Muscle layer of duodenum (tissue), 2 donors: ENCODE measurements at regions not wholly inside any gene's neighbourhood (a gene's known extent, or its start where the extent isn't known, plus 50 kb on each side); places are given as distances from the start of the nearest gene placed in this dataset.

ENCODE experiments used
- H3K27ac ChIP-seq: one replicate; pipeline ENCODE4 v1.7.0; 2013; ENCODE audit warnings: mild to moderate bottlenecking, low read length
- H3K27me3 ChIP-seq: one replicate; pipeline ENCODE4 v1.7.0; 2013; ENCODE audit warnings: low read depth, mild to moderate bottlenecking, control low read depth, low read length
- H3K36me3 ChIP-seq, 2 donors: one replicate each; pipeline ENCODE4 v1.7.0; 2013; ENCODE audit warnings: low read length in 2 of 2, control low read depth in 1 of 2, mild to moderate bottlenecking in 1 of 2; ENCODE audit not compliant: insufficient read depth in 2 of 2, control insufficient read depth in 1 of 2
- H3K4me1 ChIP-seq, 2 donors: one replicate each; pipeline ENCODE4 v1.7.0; 2013; ENCODE audit warnings: low read length in 2 of 2, mild to moderate bottlenecking in 2 of 2, control low read depth in 1 of 2, moderate library complexity in 1 of 2; ENCODE audit not compliant: insufficient read depth in 2 of 2, control insufficient read depth in 1 of 2
- H3K4me3 ChIP-seq, 2 donors: one replicate each; pipeline ENCODE4 v1.7.0; 2013; ENCODE audit warnings: low read length in 2 of 2, low read depth in 1 of 2, mild to moderate bottlenecking in 1 of 2
- H3K9me3 ChIP-seq, 2 donors: one replicate each; pipeline ENCODE4 v1.7.0; 2013; ENCODE audit warnings: low read length in 2 of 2, control low read depth in 1 of 2, mild to moderate bottlenecking in 1 of 2; ENCODE audit not compliant: control insufficient read depth in 1 of 2
- donor health status: healthy.

GRCh38 chr10:118407026-118407425, 64.9 kb upstream of the FAM204A start:
- H3K27me3 ChIP-seq = no peaks in the 10 kb centered on the region
- H3K36me3 ChIP-seq = no peaks in the 10 kb centered on the region
- no peak overlapping the region for H3K27ac ChIP-seq
- no peaks in the 10 kb centered on the region for H3K4me1 ChIP-seq
- H3K9me3 ChIP-seq = no peaks in the 10 kb centered on the region
- no peak overlapping the region for H3K4me3 ChIP-seq

DNA sequence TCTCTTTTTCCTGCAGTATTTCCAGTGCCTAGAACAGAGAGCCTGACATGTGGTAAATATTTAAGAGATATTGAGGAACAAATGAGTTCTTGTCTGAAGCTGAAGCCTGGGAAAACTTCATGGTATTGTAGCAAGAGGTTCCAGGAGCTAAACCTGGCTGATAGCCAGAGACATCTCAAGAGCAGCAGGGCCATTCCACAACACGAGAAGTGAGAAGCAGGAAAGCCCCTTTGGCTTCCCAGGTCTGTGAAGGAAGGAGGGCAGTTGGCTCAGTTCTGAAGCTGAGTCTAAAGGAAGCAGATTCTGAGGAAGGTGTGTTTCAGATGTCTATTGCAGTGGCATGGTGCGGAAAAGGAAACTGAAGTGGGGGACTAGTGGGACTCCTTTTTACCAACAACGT, 63.8 kb upstream of the FAM204A start:
- Histone ChIP-seq H3K9me3 (no peaks in the 10 kb centered on the region), H3K27ac (no peak overlapping the region), H3K4me3 (no peak overlapping the region), H3K27me3 (no peaks in the 10 kb centered on the region), H3K4me1 (no peaks in the 10 kb centered on the region), H3K36me3 (no peaks in the 10 kb centered on the region)

DNA sequence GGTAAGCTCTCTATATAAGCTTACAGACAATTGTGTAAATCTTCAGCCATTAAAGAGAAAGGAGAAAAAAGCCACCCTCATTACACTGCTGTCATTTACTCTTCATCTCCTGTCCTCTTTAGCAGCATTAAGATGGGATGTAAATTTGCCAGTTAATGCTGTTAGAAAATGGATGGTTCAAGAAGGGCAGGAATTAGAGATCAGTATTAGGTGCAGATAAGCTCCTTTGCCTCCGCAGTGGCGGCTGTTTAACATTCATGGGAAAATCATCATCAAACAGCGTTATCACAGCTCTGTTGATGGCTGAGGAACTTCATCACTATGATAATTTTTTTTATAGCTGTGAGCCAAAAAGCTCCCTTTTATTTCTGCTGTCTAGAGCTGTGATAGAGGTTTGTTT, 61.8 kb upstream of the FAM204A start:
- Histone ChIP-seq H3K4me1 (no peaks in the 10 kb centered on the region), H3K27ac (no peak overlapping the region), H3K36me3 (no peaks in the 10 kb centered on the region), H3K27me3 (no peaks in the 10 kb centered on the region), H3K9me3 (no peaks in the 10 kb centered on the region), H3K4me3 (no peak overlapping the region)

DNA sequence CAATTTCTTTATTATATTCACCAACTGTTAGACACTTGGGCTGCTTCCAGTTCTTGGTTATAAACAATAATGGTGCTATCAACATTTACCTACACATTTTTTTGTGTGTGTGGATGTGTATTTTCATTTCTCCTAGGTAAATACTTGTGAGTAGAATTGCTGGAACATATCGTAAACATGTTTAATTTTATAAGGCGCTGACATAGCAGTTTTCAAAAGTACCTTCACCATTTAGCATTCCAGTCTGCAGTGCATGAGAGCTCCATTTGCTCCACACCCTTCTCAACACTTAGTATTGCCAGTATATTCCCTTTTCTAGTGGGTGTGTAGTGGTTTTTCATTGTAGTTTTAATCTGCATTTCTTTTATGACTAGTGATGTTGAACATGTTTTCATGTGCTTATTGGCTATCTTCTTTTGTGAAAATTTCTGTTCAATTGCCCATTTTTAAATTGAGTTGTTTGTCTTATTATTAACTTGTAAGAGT, 59.6 kb upstream of the FAM204A start:
- Histone ChIP-seq H3K27ac (no peak overlapping the region), H3K36me3 (no peaks in the 10 kb centered on the region), H3K4me3 (no peak overlapping the region), H3K27me3 (no peaks in the 10 kb centered on the region), H3K9me3 (no peaks in the 10 kb centered on the region), H3K4me1 (no peaks in the 10 kb centered on the region)

- H3K27me3 ChIP-seq = no peaks in the 10 kb centered on the region
- H3K36me3 ChIP-seq = no peaks in the 10 kb centered on the region
- H3K4me3 ChIP-seq = no peak overlapping the region
- no peak overlapping the region for H3K27ac ChIP-seq
- no peaks in the 10 kb centered on the region for H3K4me1 ChIP-seq
- H3K9me3 ChIP-seq = no peaks in the 10 kb centered on the region
Observed at GRCh38 chr10:118397391-118397790, 55.3 kb upstream of the FAM204A start.

GRCh38 chr10:118395947-118396346, 53.8 kb upstream of the FAM204A start:
- Histone ChIP-seq H3K9me3 (no peaks in the 10 kb centered on the region), H3K27ac (no peak overlapping the region), H3K4me1 (no peaks in the 10 kb centered on the region)

DNA sequence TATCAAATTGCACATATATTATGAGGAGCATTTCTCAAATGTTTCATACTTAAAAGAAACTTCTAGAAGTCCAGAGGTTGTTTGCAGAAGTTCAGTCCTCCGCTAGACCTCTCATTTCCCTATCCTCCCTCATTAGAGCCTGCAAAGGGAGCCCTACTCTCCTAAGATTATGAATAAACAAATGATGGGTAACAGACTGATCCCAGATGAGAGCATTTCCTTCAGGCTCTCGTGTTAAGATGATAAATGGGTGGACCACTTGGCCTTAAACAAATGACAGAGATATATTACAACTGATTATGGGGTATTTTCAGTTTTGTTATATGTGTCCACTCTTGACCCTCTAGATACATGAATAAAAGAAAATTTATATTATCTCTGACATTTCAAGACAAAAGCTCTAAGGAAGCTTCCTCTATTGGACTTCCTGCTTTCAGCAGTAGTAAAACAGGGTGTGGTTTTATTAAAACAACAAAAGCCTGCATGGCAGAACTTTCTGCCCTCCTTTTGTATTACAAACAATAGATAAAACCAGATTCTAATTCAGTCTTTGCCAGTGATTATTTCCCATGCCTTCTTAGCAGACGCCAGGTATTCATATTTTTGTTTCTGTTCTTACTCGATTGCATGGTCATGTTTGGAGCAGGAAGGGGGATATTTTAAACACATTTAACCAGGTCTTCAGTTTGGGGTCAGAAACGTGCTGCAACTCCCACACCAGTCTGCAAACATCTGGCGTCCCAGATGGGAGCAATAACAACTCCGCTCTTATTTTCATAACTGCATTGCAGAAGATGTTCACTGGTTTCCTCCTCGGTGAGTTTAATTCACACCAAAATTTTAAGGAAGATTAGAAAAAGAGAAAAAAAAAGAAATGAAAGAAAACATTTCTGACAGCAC, 52.4 kb upstream of the FAM204A start:
- H3K36me3 ChIP-seq = no peaks in the 10 kb centered on the region
- no peaks in the 10 kb centered on the region for H3K4me1 ChIP-seq
- no peak overlapping the region for H3K27ac ChIP-seq
- H3K4me3 ChIP-seq = no peak overlapping the region
- H3K27me3 ChIP-seq = no peaks in the 10 kb centered on the region
- H3K9me3 ChIP-seq = no peaks in the 10 kb centered on the region

More at GRCh38 chr10:118395947-118396346, 53.8 kb upstream of the FAM204A start:
- Histone ChIP-seq H3K36me3 (no peaks in the 10 kb centered on the region), H3K27me3 (no peaks in the 10 kb centered on the region), H3K4me3 (no peak overlapping the region)

- Histone ChIP-seq H3K9me3 (peaks cover 0 to 6% of the 10 kb centered on the region in 2 donors), H3K36me3 (no peaks in the 10 kb centered on the region), H3K27me3 (no peaks in the 10 kb centered on the region), H3K27ac (no peak overlapping the region), H3K4me1 (no peaks in the 10 kb centered on the region), H3K4me3 (no peak overlapping the region)
Observed at GRCh38 chr10:118392761-118393160, 50.6 kb upstream of the FAM204A start.
